A673 (cell line): ENCODE measurements at regions not wholly inside any gene's neighbourhood (a gene's known extent, or its start where the extent isn't known, plus 50 kb on each side); places are given as distances from the start of the nearest gene placed in this dataset.

ENCODE experiments used
- BruUV-seq: library from RNA; stranded (reverse); fragments of 400-500 nt; replicated peaks from 2 replicates; lab custom pipeline; 2021; lab: Mats Ljungman, UMichigan
- CTCF ChIA-PET: fragments of 300-600 bp; sonication (Branson Sonifier 250); formaldehyde crosslinking; loops from one replicate; lab custom pipeline; 2022; ENCODE audit warnings: antibody characterized with exemption; lab: Charles Lee
- POLR2A ChIA-PET: fragments of 300-600 bp; sonication (Branson Sonifier 250); formaldehyde crosslinking; loops from one replicate; lab custom pipeline; 2022; ENCODE audit warnings: antibody characterized with exemption; ENCODE audit not compliant: low non-redundant PET; lab: Charles Lee
- DNase-seq: peaks from one replicate; pipeline ENCODE4 v3.0.0-alpha.2; 2015; ENCODE audit warnings: low spot score
- H3K27ac ChIP-seq: fragments of 200-600 bp; sonication (generic); 2 replicates; pipeline ENCODE4 v1.5.1; 2016; ENCODE audit warnings: mixed run types, low read depth, mild to moderate bottlenecking, mixed read lengths, antibody characterized with exemption, low read length; ENCODE audit not compliant: poor library complexity, severe bottlenecking
- H3K27me3 ChIP-seq: fragments of 200-600 bp; sonication (generic); replicated peaks from 2 replicates; pipeline ENCODE4 v1.6.1; 2017; ENCODE audit warnings: mixed run types, low read depth, mild to moderate bottlenecking, mixed read lengths, antibody characterized with exemption, low read length; ENCODE audit not compliant: insufficient read depth, poor library complexity
- H3K36me3 ChIP-seq: fragments of 200-600 bp; sonication (generic); 2 replicates; pipeline ENCODE4 v1.6.1; 2016; ENCODE audit warnings: mixed run types, mild to moderate bottlenecking, mixed read lengths, antibody characterized with exemption, low read length; ENCODE audit not compliant: insufficient read depth, poor library complexity, severe bottlenecking
- H3K4me1 ChIP-seq: fragments of 200-600 bp; sonication (generic); 2 replicates; pipeline ENCODE4 v1.6.1; 2017; ENCODE audit warnings: mixed run types, mild to moderate bottlenecking, mixed read lengths, antibody characterized with exemption, low read length; ENCODE audit not compliant: insufficient read depth, poor library complexity, severe bottlenecking
- H3K4me3 ChIP-seq: fragments of 200-600 bp; sonication (generic); 2 replicates; pipeline ENCODE4 v1.5.1; 2016; ENCODE audit warnings: low read depth, mixed run types, mild to moderate bottlenecking, mixed read lengths, low read length; ENCODE audit not compliant: poor library complexity, severe bottlenecking
- H3K9me3 ChIP-seq: fragments of 200-600 bp; sonication (generic); 2 replicates; pipeline ENCODE4 v1.6.1; 2016; ENCODE audit warnings: mixed run types, low read depth, mild to moderate bottlenecking, mixed read lengths, antibody characterized with exemption, low read length; ENCODE audit not compliant: poor library complexity, severe bottlenecking
- EZH2 ChIP-seq: fragments of 200-600 bp; sonication (generic); IDR thresholded peaks from 2 replicates; pipeline ENCODE4 v1.6.1; 2017; ENCODE audit warnings: borderline replicate concordance, low read depth, mild to moderate bottlenecking, mixed read lengths, antibody characterized with exemption, low read length; ENCODE audit not compliant: poor library complexity, severe bottlenecking
- intact Hi-C: fragments of 100-400 bp; cut with micrococcal nuclease; formaldehyde crosslinking; loops from one replicate; pipeline ENCODE4 v1.10.0; 2022; ENCODE audit not compliant: unreplicated experiment
- TF ChIP-seq, protein P1 (sequence below): fragments of 300-800, 200-600 bp; sonication (generic); conservative IDR thresholded peaks from 2 replicates; pipeline ENCODE4 v1.5.1; 2017; ENCODE audit warnings: low read depth, mild to moderate bottlenecking, antibody characterized with exemption, low read length, moderate library complexity, mixed read lengths

- Histone ChIP-seq H3K27ac (no peak overlapping the region), H3K36me3 (no peaks in the 10 kb centered on the region), H3K4me3 (no peak overlapping the region), H3K4me1 (no peaks in the 10 kb centered on the region), H3K27me3 (no peaks in the 10 kb centered on the region), H3K9me3 (no peaks in the 10 kb centered on the region)
- ChIA-PET CTCF (interaction anchor here (1.0 kb wide), 1 partner anchor 19 kb away, joined by 3 read pairs; no protein-coding TSS in a partner anchor), POLR2A (no interaction called here)
- intact Hi-C loops: no loop called here
- no peak for DNase-seq
- TF ChIP-seq, protein P1, sequence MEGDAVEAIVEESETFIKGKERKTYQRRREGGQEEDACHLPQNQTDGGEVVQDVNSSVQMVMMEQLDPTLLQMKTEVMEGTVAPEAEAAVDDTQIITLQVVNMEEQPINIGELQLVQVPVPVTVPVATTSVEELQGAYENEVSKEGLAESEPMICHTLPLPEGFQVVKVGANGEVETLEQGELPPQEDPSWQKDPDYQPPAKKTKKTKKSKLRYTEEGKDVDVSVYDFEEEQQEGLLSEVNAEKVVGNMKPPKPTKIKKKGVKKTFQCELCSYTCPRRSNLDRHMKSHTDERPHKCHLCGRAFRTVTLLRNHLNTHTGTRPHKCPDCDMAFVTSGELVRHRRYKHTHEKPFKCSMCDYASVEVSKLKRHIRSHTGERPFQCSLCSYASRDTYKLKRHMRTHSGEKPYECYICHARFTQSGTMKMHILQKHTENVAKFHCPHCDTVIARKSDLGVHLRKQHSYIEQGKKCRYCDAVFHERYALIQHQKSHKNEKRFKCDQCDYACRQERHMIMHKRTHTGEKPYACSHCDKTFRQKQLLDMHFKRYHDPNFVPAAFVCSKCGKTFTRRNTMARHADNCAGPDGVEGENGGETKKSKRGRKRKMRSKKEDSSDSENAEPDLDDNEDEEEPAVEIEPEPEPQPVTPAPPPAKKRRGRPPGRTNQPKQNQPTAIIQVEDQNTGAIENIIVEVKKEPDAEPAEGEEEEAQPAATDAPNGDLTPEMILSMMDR: no peak
- TF ChIP-seq EZH2: no peak
- BruUV-seq: no TSS peak
These were observed 83.5 kb upstream of the FSHB start for GRCh38 chr11:30147293-30147692.

- no TSS peak for BruUV-seq
- TF ChIP-seq, protein P1: no peak
- no peak for TF ChIP-seq EZH2
- Histone ChIP-seq H3K4me1 (no peaks in the 10 kb centered on the region), H3K27me3 (peaks cover 12% of the 10 kb centered on the region), H3K27ac (no peak overlapping the region), H3K36me3 (no peaks in the 10 kb centered on the region), H3K4me3 (no peak overlapping the region), H3K9me3 (no peaks in the 10 kb centered on the region)
- intact Hi-C loops: no loop called here
- POLR2A ChIA-PET: no interaction called here
- CTCF ChIA-PET: no interaction called here
- DNase-seq: no peak
These were observed 80.8 kb upstream of the FSHB start for GRCh38 chr11:30149998-30150397.

DNA sequence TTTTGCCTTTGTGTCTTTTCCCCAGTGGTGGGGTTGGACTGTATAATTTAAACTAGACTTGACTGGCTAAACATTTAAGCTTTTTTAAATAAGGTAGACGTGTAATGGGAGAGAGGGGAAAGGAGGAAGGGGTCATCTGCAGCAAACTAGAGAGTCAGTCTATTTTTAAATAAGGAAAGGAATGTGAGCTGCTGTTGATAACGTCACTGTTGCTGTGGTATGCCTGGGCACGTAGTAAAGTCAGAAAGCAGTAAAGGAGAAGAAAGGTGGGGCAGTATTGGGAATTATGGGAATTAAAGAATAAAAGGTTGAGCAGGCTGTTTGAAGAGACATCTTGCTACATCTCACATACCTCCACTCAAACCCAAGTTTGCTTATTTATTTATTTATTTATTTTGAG lies 80.4 kb upstream of the FSHB start:
- ChIA-PET CTCF (no interaction called here), POLR2A (no interaction called here)
- no peak for TF ChIP-seq EZH2
- TF ChIP-seq, protein P1: no peak

More for the DNA sequence above, 80.4 kb upstream of the FSHB start:
- Histone ChIP-seq H3K4me3 (no peak overlapping the region), H3K9me3 (no peaks in the 10 kb centered on the region), H3K27ac (no peak overlapping the region), H3K27me3 (peaks cover 15% of the 10 kb centered on the region), H3K4me1 (no peaks in the 10 kb centered on the region), H3K36me3 (no peaks in the 10 kb centered on the region)
- intact Hi-C loops: no loop called here
- BruUV-seq: no TSS peak
- DNase-seq: no peak
